HG02763 (cell line): ENCODE measurements at regions not wholly inside any gene's neighbourhood (a gene's known extent, or its start where the extent isn't known, plus 50 kb on each side); places are given as distances from the start of the nearest gene placed in this dataset.
A peak's percentile ranks its signal among the peaks of the same experiment; 100 is the strongest.

Experiments used
- ATAC-seq: cut with Tn5 transposase; IDR thresholded peaks from one replicate; pipeline ENCODE4 v1.9.1; 2021; ENCODE audit warnings: mild to moderate bottlenecking, moderate library complexity; ENCODE audit not compliant: unreplicated experiment

- peak; percentile 84 for ATAC-seq
These were observed 55.0 kb upstream of the PRDM5 start for GRCh38 chr4:120977435-120977997.

- ATAC-seq = no peak
These were observed 50.7 kb upstream of the PRDM5 start for GRCh38 chr4:120973207-120973606.
